ENCODE measurements at regions not wholly inside any gene's neighbourhood (a gene's known extent, or its start where the extent isn't known, plus 50 kb on each side); places are given as distances from the start of the nearest gene placed in this dataset.

- TF ChIP-seq ZNF239 (tag by site-specific recombination; IDR thresholded peaks at IDR 0.05) (no peak), RBAK (tag by site-specific recombination; IDR thresholded peaks at IDR 0.05) (no peak), SALL2 (tag by site-specific recombination; IDR thresholded peaks at IDR 0.05; ENCODE audit: borderline replicate concordance) (no peak)
- TF ChIP-seq, protein P1, sequence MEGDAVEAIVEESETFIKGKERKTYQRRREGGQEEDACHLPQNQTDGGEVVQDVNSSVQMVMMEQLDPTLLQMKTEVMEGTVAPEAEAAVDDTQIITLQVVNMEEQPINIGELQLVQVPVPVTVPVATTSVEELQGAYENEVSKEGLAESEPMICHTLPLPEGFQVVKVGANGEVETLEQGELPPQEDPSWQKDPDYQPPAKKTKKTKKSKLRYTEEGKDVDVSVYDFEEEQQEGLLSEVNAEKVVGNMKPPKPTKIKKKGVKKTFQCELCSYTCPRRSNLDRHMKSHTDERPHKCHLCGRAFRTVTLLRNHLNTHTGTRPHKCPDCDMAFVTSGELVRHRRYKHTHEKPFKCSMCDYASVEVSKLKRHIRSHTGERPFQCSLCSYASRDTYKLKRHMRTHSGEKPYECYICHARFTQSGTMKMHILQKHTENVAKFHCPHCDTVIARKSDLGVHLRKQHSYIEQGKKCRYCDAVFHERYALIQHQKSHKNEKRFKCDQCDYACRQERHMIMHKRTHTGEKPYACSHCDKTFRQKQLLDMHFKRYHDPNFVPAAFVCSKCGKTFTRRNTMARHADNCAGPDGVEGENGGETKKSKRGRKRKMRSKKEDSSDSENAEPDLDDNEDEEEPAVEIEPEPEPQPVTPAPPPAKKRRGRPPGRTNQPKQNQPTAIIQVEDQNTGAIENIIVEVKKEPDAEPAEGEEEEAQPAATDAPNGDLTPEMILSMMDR (tag by site-specific recombination; IDR thresholded peaks at IDR 0.05), result no peak
Measured at GRCh38 chr9:28720746-28721145, 1147.5 kb upstream of the C9orf72 start.

All from HEK293 (cell line).